NB4 (cell line): ENCODE measurements at regions not wholly inside any gene's neighbourhood (a gene's known extent, or its start where the extent isn't known, plus 50 kb on each side); places are given as distances from the start of the nearest gene placed in this dataset.

Source experiments
- MAX ChIP-seq: IDR thresholded peaks from 2 replicates; pipeline ENCODE4 v1.6.1; 2011; ENCODE audit warnings: low read depth, low read length
- MYC ChIP-seq: IDR thresholded peaks from 2 replicates; pipeline ENCODE4 v1.6.1; 2011; ENCODE audit warnings: low read depth, low read length
- POLR2A ChIP-seq: IDR thresholded peaks from 2 replicates; pipeline ENCODE4 v1.6.1; 2011; ENCODE audit warnings: mild to moderate bottlenecking; ENCODE audit not compliant: insufficient read length; ENCODE audit errors: extremely low read depth
- TF ChIP-seq, protein P1 (sequence below): IDR thresholded peaks from one replicate; pipeline ENCODE4 v1.5.1; 2012; ENCODE audit warnings: low read depth, low read length

GRCh38 chr5:124980163-124980941 is 233.9 kb upstream of the ZNF608 start:
- TF ChIP-seq, protein P1, sequence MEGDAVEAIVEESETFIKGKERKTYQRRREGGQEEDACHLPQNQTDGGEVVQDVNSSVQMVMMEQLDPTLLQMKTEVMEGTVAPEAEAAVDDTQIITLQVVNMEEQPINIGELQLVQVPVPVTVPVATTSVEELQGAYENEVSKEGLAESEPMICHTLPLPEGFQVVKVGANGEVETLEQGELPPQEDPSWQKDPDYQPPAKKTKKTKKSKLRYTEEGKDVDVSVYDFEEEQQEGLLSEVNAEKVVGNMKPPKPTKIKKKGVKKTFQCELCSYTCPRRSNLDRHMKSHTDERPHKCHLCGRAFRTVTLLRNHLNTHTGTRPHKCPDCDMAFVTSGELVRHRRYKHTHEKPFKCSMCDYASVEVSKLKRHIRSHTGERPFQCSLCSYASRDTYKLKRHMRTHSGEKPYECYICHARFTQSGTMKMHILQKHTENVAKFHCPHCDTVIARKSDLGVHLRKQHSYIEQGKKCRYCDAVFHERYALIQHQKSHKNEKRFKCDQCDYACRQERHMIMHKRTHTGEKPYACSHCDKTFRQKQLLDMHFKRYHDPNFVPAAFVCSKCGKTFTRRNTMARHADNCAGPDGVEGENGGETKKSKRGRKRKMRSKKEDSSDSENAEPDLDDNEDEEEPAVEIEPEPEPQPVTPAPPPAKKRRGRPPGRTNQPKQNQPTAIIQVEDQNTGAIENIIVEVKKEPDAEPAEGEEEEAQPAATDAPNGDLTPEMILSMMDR: no peak
- TF ChIP-seq POLR2A: no peak
- TF ChIP-seq MAX: no peak
- no peak for TF ChIP-seq MYC
